ENCODE measurements at regions not wholly inside any gene's neighbourhood (a gene's known extent, or its start where the extent isn't known, plus 50 kb on each side); places are given as distances from the start of the nearest gene placed in this dataset.

DNA sequence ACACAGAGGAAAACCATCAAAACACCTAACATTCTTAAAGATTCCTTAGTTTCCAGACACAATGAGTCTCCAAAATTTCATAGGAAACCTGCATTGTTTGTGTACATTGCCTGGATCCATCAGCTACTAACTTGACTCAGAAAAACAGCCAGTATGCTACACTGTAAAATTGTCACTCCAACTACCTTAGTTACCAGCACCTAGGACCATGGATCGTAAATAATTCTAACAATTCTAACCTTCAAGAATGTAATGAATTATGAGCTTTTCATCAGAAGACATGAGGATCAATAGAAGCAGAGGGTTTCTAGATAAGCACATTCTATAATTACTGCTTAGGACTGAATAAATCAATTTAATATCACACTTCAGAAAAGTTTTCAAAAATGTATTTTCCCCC, 851.5 kb downstream of the SORCS1 start:
- DNase-seq: no peak
- Histone ChIP-seq H3K27ac (ENCODE audit: insufficient read depth, low read length) (no peak overlapping the region), H3K36me3 (ENCODE audit: control insufficient read depth, insufficient read depth, low read length) (no peaks in the 10 kb centered on the region), H2AK9ac (replicated peaks; ENCODE audit: low read depth, low read length, poor library complexity) (no peak overlapping the region), H3K14ac (replicated peaks; ENCODE audit: low read depth, low read length) (no peak overlapping the region), H3K9ac (ENCODE audit: low read depth, low read length) (no peak overlapping the region), H3K4me1 (ENCODE audit: control insufficient read depth, insufficient read depth, low read length) (no peaks in the 10 kb centered on the region), H4K5ac (ENCODE audit: low read depth, low read length) (no peak overlapping the region), H3K9me3 (ENCODE audit: control insufficient read depth, insufficient read depth, low read length) (peaks cover 2% of the 10 kb centered on the region; the same call in 1 of the 2 replicates), H4K20me1 (ENCODE audit: insufficient read depth, low read length) (no peaks in the 10 kb centered on the region), H2BK15ac (ENCODE audit: low read depth, low read length) (no peak overlapping the region), H3K79me1 (ENCODE audit: low read depth in 1 of 2, low read length in 2 of 2) (no peaks in the 10 kb centered on the region), H4K8ac (ENCODE audit: low read depth in 2 of 2, low read length in 2 of 2) (no peak overlapping the region), H2AK5ac (ENCODE audit: low read depth, low read length) (no peak overlapping the region), H3K18ac (ENCODE audit: low read depth, low read length) (no peak overlapping the region), H3K4me3 (ENCODE audit: insufficient read depth, low read depth, low read length) (no peak overlapping the region), H3K27me3 (ENCODE audit: control insufficient read depth, insufficient read depth, low read length) (no peaks in the 10 kb centered on the region), H3K9me1 (ENCODE audit: insufficient read depth, low read length) (no peaks in the 10 kb centered on the region), H2BK5ac (ENCODE audit: low read depth, low read length, poor library complexity, severe bottlenecking) (no peak overlapping the region), H3K23ac (ENCODE audit: low read depth, low read length) (no peak overlapping the region), H4K91ac (ENCODE audit: insufficient read depth, low read depth, low read length) (no peak overlapping the region), H3K56ac (ENCODE audit: extremely low read depth, insufficient read depth, low read length) (no peak overlapping the region), H3K4ac (ENCODE audit: low read depth, low read length) (no peak overlapping the region), H2BK20ac (ENCODE audit: low read depth, low read length) (no peak overlapping the region), H3K4me2 (ENCODE audit: low read depth, low read length) (no peak overlapping the region), H2AFZ (replicated peaks; ENCODE audit: low read length, poor library complexity) (no peak overlapping the region), H2BK120ac (ENCODE audit: low read depth, low read length) (no peak overlapping the region)
- dilution Hi-C loops (cut with HindIII; ENCODE audit: low sequenced_read_pairs, unreplicated experiment): no loop called here
- in situ Hi-C loops (cut with MboI; ENCODE audit: low sequenced_read_pairs): no loop called here
- ATAC-seq (ENCODE audit: low read depth): no peak
- POLR2A ChIA-PET (ENCODE audit: unreplicated experiment): no interaction called here
- CTCF ChIA-PET: no interaction called here
- no CpG with 5 or more reads among the region's 1 CpG for WGBS, 2 experiments (ENCODE audit: extremely low coverage in 2 of 2, insufficient read length in 1 of 2)
- intact Hi-C loops (cut with micrococcal nuclease): no loop called here
- BruUV-seq (replicated peaks): no TSS peak
- TF ChIP-seq CEBPB (IDR thresholded peaks at IDR 0.05; ENCODE audit: low read depth, low read length): no peak
- TF ChIP-seq USF2 (IDR thresholded peaks at IDR 0.05; ENCODE audit: low read depth, low read length): no peak
- no peak for TF ChIP-seq MXI1 (IDR thresholded peaks at IDR 0.05; ENCODE audit: borderline replicate concordance, low read depth, low read length)
- TF ChIP-seq CTCF (conservative IDR thresholded peaks at IDR 0.05; ENCODE audit: low read depth, low read length): no peak
- no peak for TF ChIP-seq BHLHE40 (IDR thresholded peaks at IDR 0.05; ENCODE audit: low read depth, low read length)
- TF ChIP-seq SMC3 (IDR thresholded peaks at IDR 0.05; ENCODE audit: low read depth, low read length): no peak
- TF ChIP-seq FOS (IDR thresholded peaks at IDR 0.05; ENCODE audit: low read depth, low read length): no peak
